Erythroblast (primary cell): ENCODE measurements at regions not wholly inside any gene's neighbourhood (a gene's known extent, or its start where the extent isn't known, plus 50 kb on each side); places are given as distances from the start of the nearest gene placed in this dataset.

Experiments
- DNase-seq, 2 experiments: peaks; one replicate each; lab custom pipeline; 2025; lab: John Stamatoyannopoulos, UW
- GATA1 ChIP-seq: IDR thresholded peaks from 2 replicates; pipeline ENCODE4 v1.6.1; 2011; ENCODE audit warnings: low read depth, mild to moderate bottlenecking, control low read depth, low read length, moderate library complexity
- POLR2A ChIP-seq: IDR thresholded peaks from 2 replicates; pipeline ENCODE4 v1.6.1; 2011; ENCODE audit warnings: mild to moderate bottlenecking, low read length

- TF ChIP-seq GATA1 (no peak), POLR2A (no peak)
- no peak for DNase-seq
These were observed 401.0 kb upstream of the EEF2KMT start for GRCh38 chr16:5498562-5498961.

DNA sequence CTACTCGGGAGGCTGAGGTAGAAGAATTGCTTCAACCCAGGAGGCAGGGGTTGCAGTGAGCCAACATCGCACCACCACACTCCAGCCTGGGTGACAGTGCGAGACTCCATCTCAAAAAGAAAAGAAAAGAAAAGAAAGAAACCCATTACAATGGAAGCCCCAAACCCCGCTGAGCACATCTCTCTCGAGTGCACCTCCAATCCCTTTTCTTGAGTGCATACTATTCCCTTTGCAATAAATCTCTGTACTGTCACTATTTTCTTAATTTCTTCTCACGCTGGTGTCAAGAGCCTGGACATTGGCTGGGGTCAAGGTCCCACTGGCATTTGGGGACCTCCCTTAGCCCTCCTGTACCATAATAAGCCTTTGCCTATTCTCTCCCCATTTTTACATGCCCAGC is 398.4 kb upstream of the EEF2KMT start:
- TF ChIP-seq POLR2A (no peak), GATA1 (no peak)

DNA sequence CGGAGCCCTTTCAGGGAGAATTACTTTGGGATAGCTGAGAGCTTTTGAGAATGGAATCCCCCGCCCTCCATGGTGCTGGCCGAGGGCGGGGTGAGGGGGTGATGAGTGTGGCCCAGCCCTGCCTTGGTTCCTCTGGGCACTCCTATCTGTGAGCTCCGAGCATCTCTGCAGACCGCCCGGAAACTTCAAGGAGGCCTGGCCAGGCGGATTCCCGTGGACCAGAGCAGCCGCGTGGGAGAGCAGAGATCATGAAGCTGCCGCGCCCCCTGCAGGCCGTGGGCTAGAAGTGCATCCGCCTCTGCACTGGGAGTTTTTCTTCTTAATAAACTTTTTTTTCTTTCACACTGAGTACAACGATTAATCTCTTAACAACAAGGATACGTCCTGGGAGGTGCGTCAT is 392.9 kb upstream of the EEF2KMT start:
- no peak for TF ChIP-seq GATA1
- TF ChIP-seq POLR2A: no peak
- peak; percentile 43 to 65 for DNase-seq

More for the DNA sequence above, 398.4 kb upstream of the EEF2KMT start:
- DNase-seq: no peak

- TF ChIP-seq GATA1: no peak
- TF ChIP-seq POLR2A: no peak
- DNase-seq: no peak
These were observed 391.0 kb upstream of the EEF2KMT start for GRCh38 chr16:5488581-5488980.

- no peak for TF ChIP-seq POLR2A
- no peak for TF ChIP-seq GATA1
These were observed 390.1 kb upstream of the EEF2KMT start for GRCh38 chr16:5487728-5488127.

DNA sequence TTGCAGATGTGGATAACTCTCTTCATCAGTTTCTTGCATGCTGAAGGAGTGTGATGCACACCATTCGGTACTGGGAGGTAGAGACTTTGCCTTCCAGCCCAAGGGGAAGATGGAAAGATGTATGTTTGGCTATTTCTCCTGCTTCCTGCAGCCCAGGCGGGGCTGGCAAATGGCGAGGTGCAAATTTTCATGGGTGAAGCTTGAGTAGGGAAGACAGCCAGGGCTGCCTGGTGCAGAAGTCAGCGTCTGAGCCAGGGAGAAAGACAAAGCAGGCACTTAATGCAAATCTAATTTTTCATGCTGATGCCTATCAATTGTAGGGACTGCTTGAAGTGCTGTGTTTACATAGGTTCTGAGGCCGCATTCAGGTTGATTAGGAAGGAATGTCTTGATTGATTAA is 384.7 kb upstream of the EEF2KMT start:
- no peak for DNase-seq
- TF ChIP-seq POLR2A (no peak), GATA1 (no peak)

More at GRCh38 chr16:5487728-5488127, 390.1 kb upstream of the EEF2KMT start:
- DNase-seq: no peak

DNA sequence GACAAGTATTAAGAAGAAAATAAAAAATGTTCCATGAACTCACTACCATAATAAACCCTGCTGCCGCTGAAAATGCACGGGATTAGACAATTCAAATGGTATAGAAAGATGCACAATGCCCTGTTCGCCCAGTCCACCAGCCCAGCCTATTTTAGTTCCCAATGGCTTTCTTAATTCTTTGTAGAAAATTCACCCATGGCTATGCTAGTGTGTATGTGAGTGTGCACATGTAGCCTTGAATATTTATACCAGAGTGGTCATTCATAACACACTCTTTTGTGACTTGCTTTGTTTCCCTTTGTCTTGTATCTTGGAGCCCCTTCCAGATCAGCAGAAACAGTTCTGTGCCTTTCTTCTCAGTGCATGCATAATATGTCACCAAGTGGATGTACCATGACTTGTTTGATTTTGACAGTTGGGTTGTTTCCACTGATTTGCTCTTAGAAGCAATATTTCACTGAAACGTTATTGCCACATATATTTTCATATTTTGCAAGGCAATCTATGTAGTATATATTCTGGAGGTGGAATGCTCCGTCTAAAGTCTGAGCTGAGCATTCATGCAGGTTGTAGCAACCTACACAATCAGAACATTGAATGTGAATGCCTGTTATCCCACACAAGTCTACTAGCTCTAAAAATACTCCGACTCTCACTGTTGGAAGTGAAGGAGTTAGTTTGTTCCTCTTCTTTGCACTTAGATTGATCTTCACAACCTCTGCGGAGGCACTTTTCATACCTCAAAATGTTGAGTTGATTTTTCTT is 383.0 kb upstream of the EEF2KMT start:
- TF ChIP-seq POLR2A (no peak), GATA1 (no peak)
- no peak for DNase-seq

GRCh38 chr16:5479926-5480325 is 382.3 kb upstream of the EEF2KMT start:
- TF ChIP-seq POLR2A (no peak), GATA1 (no peak)
- DNase-seq: no peak

GRCh38 chr16:5478036-5478435 is 380.4 kb upstream of the EEF2KMT start:
- TF ChIP-seq POLR2A: no peak
- TF ChIP-seq GATA1: no peak
- DNase-seq: no peak

GRCh38 chr16:5477251-5477650 is 379.7 kb upstream of the EEF2KMT start:
- TF ChIP-seq GATA1: no peak
- no peak for TF ChIP-seq POLR2A
- no peak for DNase-seq

DNA sequence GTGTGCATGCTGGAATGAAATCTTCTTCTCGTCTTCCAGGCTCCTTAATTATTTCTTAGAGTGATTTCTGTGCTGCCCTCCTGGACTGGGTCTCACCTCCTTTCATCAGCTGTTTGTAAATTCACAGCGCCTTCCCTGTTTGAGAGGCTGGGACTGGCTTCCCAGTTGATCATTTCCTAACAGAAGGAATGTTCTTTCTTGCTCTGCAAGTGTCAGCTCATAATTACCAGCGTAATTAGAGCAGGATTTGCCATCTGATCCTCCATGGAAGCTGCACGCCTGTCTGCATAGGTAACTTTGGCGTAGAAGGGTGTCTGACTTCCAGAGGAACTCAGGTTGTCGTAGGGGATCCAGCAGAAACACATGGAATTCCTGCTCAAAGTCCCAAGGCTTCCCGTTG is 375.0 kb upstream of the EEF2KMT start:
- TF ChIP-seq GATA1 (no peak), POLR2A (no peak)
- no peak for DNase-seq

GRCh38 chr16:5468488-5468887 is 370.9 kb upstream of the EEF2KMT start:
- DNase-seq: no peak
- TF ChIP-seq POLR2A (no peak), GATA1 (no peak)

- no peak for DNase-seq
- no peak for TF ChIP-seq POLR2A
- TF ChIP-seq GATA1: no peak
These were observed 370.0 kb upstream of the EEF2KMT start for GRCh38 chr16:5467552-5467951.

- no peak for DNase-seq
- TF ChIP-seq GATA1 (no peak), POLR2A (no peak)
These were observed 369.0 kb upstream of the EEF2KMT start for GRCh38 chr16:5466551-5466950.

DNA sequence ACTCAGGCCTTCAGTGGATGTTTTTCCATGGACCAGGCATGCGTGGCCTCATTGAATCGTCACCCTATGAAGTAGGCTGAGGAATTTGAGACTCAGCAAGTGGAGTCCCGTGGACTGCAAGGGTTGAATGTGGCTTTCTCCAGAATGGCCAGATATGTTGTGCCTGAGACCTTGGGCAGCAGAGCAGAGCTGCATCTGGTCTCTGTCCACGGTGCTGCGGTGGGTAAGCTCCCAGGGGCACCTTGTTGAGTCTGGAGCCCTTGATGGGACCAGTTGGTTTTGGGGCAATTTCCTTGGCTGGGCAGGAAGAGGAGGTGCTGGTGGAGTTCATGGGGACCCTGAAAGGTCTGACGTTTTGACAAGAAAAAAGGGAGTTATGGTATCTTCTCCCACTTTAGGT is 368.1 kb upstream of the EEF2KMT start:
- TF ChIP-seq GATA1: no peak
- no peak for TF ChIP-seq POLR2A
- no peak for DNase-seq
